IPS-NIHi7 (cell line): ENCODE measurements at regions not wholly inside any gene's neighbourhood (a gene's known extent, or its start where the extent isn't known, plus 50 kb on each side); places are given as distances from the start of the nearest gene placed in this dataset.
A peak's percentile ranks its signal among the peaks of the same experiment; 100 is the strongest.

Experiments used
- DNase-seq: peaks from one replicate; pipeline ENCODE4 v3.0.0; 2012; ENCODE audit warnings: mixed read lengths; ENCODE audit errors: extremely low spot score

GRCh38 chr1:93744299-93744988 lies 62.8 kb upstream of the BCAR3 start:
- DNase-seq: no peak

- DNase-seq: no peak
Measured at GRCh38 chr1:93743465-93743864, 61.8 kb upstream of the BCAR3 start.

GRCh38 chr1:93740601-93741031 lies 59.0 kb upstream of the BCAR3 start:
- DNase-seq: no peak

GRCh38 chr1:93740157-93740556 lies 58.5 kb upstream of the BCAR3 start:
- DNase-seq: no peak

GRCh38 chr1:93739472-93739871 lies 57.8 kb upstream of the BCAR3 start:
- no peak for DNase-seq

GRCh38 chr1:93738926-93739325 lies 57.3 kb upstream of the BCAR3 start:
- no peak for DNase-seq

- DNase-seq: no peak
Measured at GRCh38 chr1:93738075-93738622, 56.5 kb upstream of the BCAR3 start.

GRCh38 chr1:93735722-93736121 lies 54.1 kb upstream of the BCAR3 start:
- no peak for DNase-seq

- no peak for DNase-seq
Measured at GRCh38 chr1:93734999-93735398, 53.4 kb upstream of the BCAR3 start.

- DNase-seq: no peak
Measured at GRCh38 chr1:93733340-93733739, 51.7 kb upstream of the BCAR3 start.

- peak; percentile 41 for DNase-seq
Measured at GRCh38 chr1:93732514-93732913, 50.9 kb upstream of the BCAR3 start.
